Thyroid gland (tissue), 4 donors: ENCODE measurements at regions not wholly inside any gene's neighbourhood (a gene's known extent, or its start where the extent isn't known, plus 50 kb on each side); places are given as distances from the start of the nearest gene placed in this dataset.

Source experiments
- CTCF ChIP-seq, 6 experiments: fragments of 200-600 bp in 3 of 6; fragments of 450-650 bp in 3 of 6; sonication (generic) in 3 of 6; IDR thresholded peaks; one replicate each; pipeline ENCODE4 v1.5.1; 2016 to 2019; ENCODE audit warnings: antibody characterized with exemption in 6 of 6, mild to moderate bottlenecking in 2 of 6, inconsistent platforms in 1 of 6, moderate library complexity in 1 of 6
- POLR2A ChIP-seq, 2 donors: fragments of 450-650 bp; IDR thresholded peaks; one replicate each; pipeline ENCODE4 v1.6.1; 2017; ENCODE audit warnings: antibody characterized with exemption in 2 of 2, mild to moderate bottlenecking in 2 of 2, moderate library complexity in 1 of 2

- TF ChIP-seq CTCF (IDR thresholded peaks at IDR 0.05): no peak
- no peak for TF ChIP-seq POLR2A (IDR thresholded peaks at IDR 0.05)
These were observed 374.9 kb upstream of the NOX3 start for GRCh38 chr6:155830531-155830930.
